ENCODE measurements at regions not wholly inside any gene's neighbourhood (a gene's known extent, or its start where the extent isn't known, plus 50 kb on each side); places are given as distances from the start of the nearest gene placed in this dataset.

- TF ChIP-seq CTCF (IDR thresholded peaks at IDR 0.05; ENCODE audit: low read depth, low read length), result no peak
- in situ Hi-C loops (cut with HindIII; ENCODE audit: low sequenced_read_pairs), result no loop called here
- no peak for DNase-seq (ENCODE audit: low read depth, low spot score)
- H3K4me3 ChIP-seq (ENCODE audit: low read depth, low read length), result no peak overlapping the region
These were observed 510.4 kb upstream of the TYRP1 start for GRCh38 chr9:12182806-12183205.

DNA sequence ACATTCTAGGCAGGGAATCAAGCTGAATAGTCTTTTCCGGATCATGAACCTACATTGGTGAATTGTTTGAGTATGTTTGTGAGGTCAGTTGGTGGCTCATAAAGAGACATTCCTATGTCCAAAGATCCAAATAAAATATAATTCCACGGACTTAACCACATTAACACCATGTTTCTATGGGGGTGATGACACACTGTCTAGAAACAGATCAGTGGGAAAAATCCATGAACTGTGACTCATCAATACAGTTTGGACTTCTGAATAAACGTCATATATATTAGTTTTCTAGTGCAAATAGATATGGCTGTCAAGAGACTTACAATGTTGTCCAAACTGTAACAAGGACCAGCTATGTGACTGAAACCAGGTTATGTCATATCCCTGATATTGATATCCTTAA is 509.9 kb upstream of the TYRP1 start:
- in situ Hi-C loops (cut with HindIII; ENCODE audit: low sequenced_read_pairs), result no loop called here
- no peak overlapping the region for H3K4me3 ChIP-seq (ENCODE audit: low read depth, low read length)
- peak; percentile 22 for DNase-seq (ENCODE audit: low read depth, low spot score)
- no peak for TF ChIP-seq CTCF (IDR thresholded peaks at IDR 0.05; ENCODE audit: low read depth, low read length)

GRCh38 chr9:12185856-12186255 is 507.3 kb upstream of the TYRP1 start:
- no peak for DNase-seq (ENCODE audit: low read depth, low spot score)
- in situ Hi-C loops (cut with HindIII; ENCODE audit: low sequenced_read_pairs), result no loop called here
- TF ChIP-seq CTCF (IDR thresholded peaks at IDR 0.05; ENCODE audit: low read depth, low read length), result no peak

GRCh38 chr9:12191630-12192029 is 501.6 kb upstream of the TYRP1 start:
- H3K4me3 ChIP-seq (ENCODE audit: low read depth, low read length), result no peak overlapping the region
- no peak for TF ChIP-seq CTCF (IDR thresholded peaks at IDR 0.05; ENCODE audit: low read depth, low read length)
- in situ Hi-C loops (cut with HindIII; ENCODE audit: low sequenced_read_pairs), result no loop called here
- DNase-seq (ENCODE audit: low read depth, low spot score), result no peak

More at GRCh38 chr9:12185856-12186255, 507.3 kb upstream of the TYRP1 start:
- H3K4me3 ChIP-seq (ENCODE audit: low read depth, low read length), result no peak overlapping the region

DNA sequence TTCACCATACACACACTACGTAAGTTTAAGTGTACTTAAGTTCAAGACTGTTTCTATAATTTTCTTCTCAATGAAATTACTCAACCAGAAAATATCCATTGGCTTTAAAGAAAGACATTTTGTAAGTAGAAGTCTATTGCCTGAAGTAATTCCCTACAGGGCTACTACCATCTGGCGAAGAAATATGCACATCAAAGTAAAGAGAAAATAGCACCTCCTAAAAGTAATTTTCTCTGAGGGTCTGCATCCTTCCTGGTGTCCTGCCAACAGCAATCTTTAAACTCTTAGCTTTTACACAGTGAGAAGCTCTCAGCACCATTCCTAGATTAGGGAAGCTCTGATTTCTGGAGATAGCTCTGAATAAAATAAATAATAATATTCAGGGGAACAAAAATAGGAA is 498.5 kb upstream of the TYRP1 start:
- no peak for TF ChIP-seq CTCF (IDR thresholded peaks at IDR 0.05; ENCODE audit: low read depth, low read length)
- in situ Hi-C loops (cut with HindIII; ENCODE audit: low sequenced_read_pairs), result no loop called here
- H3K4me3 ChIP-seq (ENCODE audit: low read depth, low read length), result no peak overlapping the region
- DNase-seq (ENCODE audit: low read depth, low spot score), result no peak

DNA sequence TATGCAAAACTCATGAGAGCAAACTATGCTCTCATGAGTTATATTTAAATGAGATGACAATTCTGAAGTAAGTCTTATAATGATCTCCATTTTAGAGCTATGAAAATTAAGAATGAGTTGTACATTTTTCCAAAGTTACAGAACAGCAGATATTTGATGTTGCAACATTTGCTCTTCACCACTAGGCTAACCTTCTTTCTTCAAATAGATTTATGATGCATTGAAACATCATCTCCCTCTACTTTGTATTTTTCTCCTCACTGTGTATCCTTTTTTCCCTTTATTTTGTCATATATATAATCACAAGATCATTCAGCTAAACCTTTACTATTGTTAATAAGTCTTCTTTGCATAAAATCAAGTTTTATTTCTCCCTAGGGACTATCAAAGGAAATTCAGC is 497.7 kb upstream of the TYRP1 start:
- H3K4me3 ChIP-seq (ENCODE audit: low read depth, low read length), result no peak overlapping the region
- no peak for TF ChIP-seq CTCF (IDR thresholded peaks at IDR 0.05; ENCODE audit: low read depth, low read length)
- in situ Hi-C loops (cut with HindIII; ENCODE audit: low sequenced_read_pairs), result no loop called here
- DNase-seq (ENCODE audit: low read depth, low spot score), result no peak

DNA sequence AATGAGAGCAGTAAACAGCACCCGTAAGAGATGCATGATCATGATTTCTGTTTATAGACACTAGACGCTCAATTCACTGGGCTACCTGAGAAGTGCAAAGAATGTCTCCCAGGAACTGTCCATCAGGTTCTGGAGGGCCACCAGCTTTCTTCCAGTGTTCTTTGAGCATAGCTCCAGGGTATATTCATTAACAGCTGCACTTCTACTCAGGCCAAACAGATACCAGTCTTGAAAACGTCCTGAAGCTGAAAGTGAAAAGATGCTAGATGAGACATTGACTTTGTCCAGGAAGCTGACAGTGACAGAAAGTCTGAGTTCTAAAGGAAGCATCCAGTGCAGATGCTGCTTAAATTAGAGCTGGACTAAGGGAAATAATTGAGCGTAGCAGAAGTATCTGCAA is 488.7 kb upstream of the TYRP1 start:
- in situ Hi-C loops (cut with HindIII; ENCODE audit: low sequenced_read_pairs), result no loop called here
- no peak for TF ChIP-seq CTCF (IDR thresholded peaks at IDR 0.05; ENCODE audit: low read depth, low read length)
- no peak overlapping the region for H3K4me3 ChIP-seq (ENCODE audit: low read depth, low read length)
- no peak for DNase-seq (ENCODE audit: low read depth, low spot score)

Data from astrocyte of the spinal cord (primary cell).